Mesenchymal stem cell (in vitro differentiated cells and primary cell): ENCODE measurements at regions not wholly inside any gene's neighbourhood (a gene's known extent, or its start where the extent isn't known, plus 50 kb on each side); places are given as distances from the start of the nearest gene placed in this dataset.

Experiments used
- DNase-seq: peaks from one replicate; pipeline ENCODE4 v3.0.0-alpha.2; 2013
- H2AFZ ChIP-seq: one replicate; pipeline ENCODE4 v1.6.1; 2013; ENCODE audit warnings: low read depth, mild to moderate bottlenecking, control low read depth, inconsistent platforms, low read length, moderate library complexity
- H2AK5ac ChIP-seq: 2 replicates; pipeline ENCODE4 v1.6.1; 2013; ENCODE audit warnings: low read length, moderate library complexity, mild to moderate bottlenecking, inconsistent platforms; ENCODE audit not compliant: severe bottlenecking
- H2BK120ac ChIP-seq: one replicate; pipeline ENCODE4 v1.6.1; 2013; ENCODE audit warnings: low read depth, mild to moderate bottlenecking, inconsistent platforms, low read length, moderate library complexity
- H2BK12ac ChIP-seq, 2 experiments: one replicate each; pipeline ENCODE4 v1.6.1; 2013; ENCODE audit warnings: inconsistent platforms in 2 of 2, low read length in 2 of 2, mild to moderate bottlenecking in 2 of 2, moderate library complexity in 2 of 2, control low read depth in 1 of 2
- H2BK15ac ChIP-seq: one replicate; pipeline ENCODE4 v1.6.1; 2013; ENCODE audit warnings: mild to moderate bottlenecking, low read depth, inconsistent platforms; ENCODE audit not compliant: poor library complexity, severe bottlenecking
- H2BK5ac ChIP-seq: 2 replicates; pipeline ENCODE4 v1.6.1; 2013; ENCODE audit warnings: low read depth, mild to moderate bottlenecking, low read length, control low read depth, inconsistent platforms; ENCODE audit not compliant: poor library complexity, severe bottlenecking
- H3K14ac ChIP-seq, 2 experiments: one replicate each; pipeline ENCODE4 v1.6.1; 2013; ENCODE audit warnings: inconsistent platforms in 2 of 2, low read length in 2 of 2, control low read depth in 1 of 2, mild to moderate bottlenecking in 1 of 2, moderate library complexity in 1 of 2
- H3K18ac ChIP-seq, 2 experiments: one replicate each; pipeline ENCODE4 v1.6.1; 2013; ENCODE audit warnings: inconsistent platforms in 2 of 2, low read length in 2 of 2, control low read depth in 1 of 2, low read depth in 1 of 2, mild to moderate bottlenecking in 1 of 2
- H3K23ac ChIP-seq, 2 experiments: one replicate each; pipeline ENCODE4 v1.6.1; 2013; ENCODE audit warnings: inconsistent platforms in 2 of 2, low read length in 2 of 2, mild to moderate bottlenecking in 2 of 2, moderate library complexity in 2 of 2, control low read depth in 1 of 2
- H3K27ac ChIP-seq: 2 replicates; pipeline ENCODE4 v1.5.1; 2013; ENCODE audit warnings: mild to moderate bottlenecking, moderate library complexity, low read length, control low read depth, inconsistent platforms; ENCODE audit not compliant: poor library complexity, severe bottlenecking
- H3K27me3 ChIP-seq, 2 experiments: 2 replicates each; pipeline versions ENCODE4 v1.6.1 to v1.7.0; 2013; ENCODE audit warnings: low read length in 2 of 2, mild to moderate bottlenecking in 2 of 2, moderate library complexity in 2 of 2, control low read depth in 1 of 2, inconsistent platforms in 1 of 2; ENCODE audit not compliant: control insufficient read depth in 1 of 2, insufficient read depth in 1 of 2
- H3K36me3 ChIP-seq, 2 experiments: 2 replicates each; pipeline versions ENCODE4 v1.6.1 to v1.7.0; 2013; ENCODE audit warnings: low read length in 2 of 2, control low read depth in 1 of 2, inconsistent platforms in 1 of 2, low read depth in 1 of 2, mild to moderate bottlenecking in 1 of 2; ENCODE audit not compliant: insufficient read depth in 2 of 2, control insufficient read depth in 1 of 2
- H3K4ac ChIP-seq, 2 experiments: one replicate each; pipeline ENCODE4 v1.6.1; 2013; ENCODE audit warnings: inconsistent platforms in 2 of 2, low read length in 2 of 2, mild to moderate bottlenecking in 2 of 2, moderate library complexity in 2 of 2, control low read depth in 1 of 2, low read depth in 1 of 2
- H3K4me1 ChIP-seq: 2 replicates; pipeline ENCODE4 v1.6.1; 2013; ENCODE audit warnings: low read depth, low read length, control low read depth; ENCODE audit not compliant: control insufficient read depth, insufficient read depth
- H3K4me2 ChIP-seq: 2 replicates; pipeline ENCODE4 v1.6.1; 2013; ENCODE audit warnings: low read length, mild to moderate bottlenecking, inconsistent platforms; ENCODE audit not compliant: poor library complexity, severe bottlenecking
- H3K4me3 ChIP-seq, 2 experiments: 2 replicates each; pipeline versions ENCODE4 v1.5.1 to v1.7.0; 2013; ENCODE audit warnings: low read length in 2 of 2, mild to moderate bottlenecking in 2 of 2, control low read depth in 1 of 2, low read depth in 1 of 2; ENCODE audit not compliant: insufficient read depth in 1 of 2
- H3K79me1 ChIP-seq: replicated peaks from 2 replicates; pipeline ENCODE4 v1.6.1; 2013; ENCODE audit warnings: mild to moderate bottlenecking, control low read depth, low read length, inconsistent platforms; ENCODE audit not compliant: poor library complexity, severe bottlenecking
- H3K9ac ChIP-seq: 2 replicates; pipeline ENCODE4 v1.7.0; 2013; ENCODE audit warnings: mild to moderate bottlenecking, low read length, moderate library complexity
- H3K9me3 ChIP-seq: 2 replicates; pipeline ENCODE4 v1.7.0; 2013; ENCODE audit warnings: mild to moderate bottlenecking, low read length; ENCODE audit not compliant: control insufficient read depth
- H4K8ac ChIP-seq: one replicate; pipeline ENCODE4 v1.6.1; 2013; ENCODE audit warnings: inconsistent platforms, mild to moderate bottlenecking, low read length, moderate library complexity
- H4K91ac ChIP-seq: one replicate; pipeline ENCODE4 v1.6.1; 2013; ENCODE audit warnings: mild to moderate bottlenecking, low read length, inconsistent platforms
- WGBS: methylation state at CpG from one replicate; pipeline ENCODE4 v1.1.7; 2013; ENCODE audit warnings: mixed read lengths; 5-methylcytosine and 5-hydroxymethylcytosine counted together

DNA sequence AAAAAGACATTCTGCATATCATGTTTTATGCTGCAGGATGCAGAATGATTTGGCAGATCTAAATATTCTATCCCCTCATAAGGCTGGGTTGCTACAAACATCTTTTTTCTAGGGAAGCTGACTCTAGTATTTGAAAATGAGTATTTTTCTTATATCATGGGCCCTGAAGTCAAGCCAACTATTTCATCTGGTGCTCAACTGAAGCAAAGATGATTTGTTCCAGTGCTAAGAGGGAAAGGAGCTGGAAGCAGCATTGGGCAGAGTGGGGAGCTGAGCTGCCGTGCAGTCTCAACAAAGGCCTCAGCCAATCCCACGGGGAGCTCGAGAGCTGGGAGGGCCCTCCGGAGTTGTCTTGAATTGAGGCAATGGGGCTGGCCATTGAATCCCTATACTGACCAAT is 155.3 kb upstream of the SLCO3A1 start:
- no peak for DNase-seq
- no peak overlapping the region for H3K4me2 ChIP-seq

DNA sequence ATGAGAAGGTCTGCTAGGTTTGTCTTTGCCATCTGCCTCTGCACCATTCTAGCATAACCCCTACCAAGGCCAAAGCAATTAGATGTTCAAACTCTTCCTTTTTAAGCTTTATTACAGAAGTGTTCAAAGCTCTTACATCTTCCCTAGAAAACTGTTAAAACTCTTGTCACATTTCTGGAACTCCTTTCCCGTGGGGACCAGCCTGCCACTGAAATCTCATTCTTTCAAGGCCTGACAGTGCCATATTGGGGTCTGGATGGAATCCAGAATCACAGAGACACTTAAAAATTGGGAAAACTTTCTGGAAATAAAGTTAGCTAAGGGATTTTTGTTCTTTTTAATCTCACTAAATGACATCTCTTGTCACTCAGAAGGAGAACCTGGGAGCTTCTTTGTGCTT is 153.8 kb upstream of the SLCO3A1 start:
- no peaks in the 10 kb centered on the region for H3K36me3 ChIP-seq
- 45% methylated on average over 1 of the region's 1 CpG for WGBS
- no peak overlapping the region for H2BK120ac ChIP-seq

More for the DNA sequence above, 155.3 kb upstream of the SLCO3A1 start:
- Histone ChIP-seq H3K4me1 (no peaks in the 10 kb centered on the region), H3K14ac (no peak overlapping the region), H3K18ac (no peak overlapping the region), H4K8ac (no peak overlapping the region), H3K4ac (no peak overlapping the region), H3K27ac (no peak overlapping the region), H3K36me3 (no peaks in the 10 kb centered on the region), H3K4me3 (no peak overlapping the region), H3K9ac (no peak overlapping the region), H2BK5ac (no peak overlapping the region), H3K23ac (no peak overlapping the region), H2AFZ (no peak overlapping the region), H3K9me3 (no peaks in the 10 kb centered on the region), H2BK12ac (no peak overlapping the region), H4K91ac (no peak overlapping the region), H3K27me3 (no peaks in the 10 kb centered on the region), H2AK5ac (no peak overlapping the region), H2BK15ac (no peak overlapping the region), H3K79me1 (no peaks in the 10 kb centered on the region), H2BK120ac (no peak overlapping the region)
- WGBS = 58% methylated on average over 3 of the region's 4 CpGs

DNA sequence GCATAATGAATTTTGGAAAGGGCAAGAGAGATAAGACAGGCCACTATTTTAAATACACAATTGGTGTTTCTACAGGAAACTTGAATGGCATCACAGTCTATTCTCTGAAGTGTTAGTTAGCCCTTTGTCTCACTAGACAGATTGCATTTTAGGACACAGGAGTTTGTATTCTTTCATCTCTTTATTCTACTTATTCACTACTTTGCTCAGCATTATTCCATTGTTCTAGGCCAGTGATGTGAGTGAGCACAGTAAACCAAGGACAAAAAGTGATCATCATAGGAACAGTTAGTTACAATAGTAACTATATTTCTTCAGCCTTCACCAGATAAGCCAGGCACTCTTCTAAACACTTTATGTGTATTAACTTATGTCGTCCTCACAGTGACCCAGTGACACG is 150.2 kb upstream of the SLCO3A1 start:
- Histone ChIP-seq H3K79me1 (no peaks in the 10 kb centered on the region), H3K23ac (no peak overlapping the region), H3K4me2 (no peak overlapping the region), H3K9ac (no peak overlapping the region), H4K91ac (no peak overlapping the region), H3K18ac (no peak overlapping the region), H2AFZ (no peak overlapping the region), H3K27me3 (no peaks in the 10 kb centered on the region), H3K4ac (no peak overlapping the region), H3K36me3 (no peaks in the 10 kb centered on the region), H3K4me3 (no peak overlapping the region), H2BK15ac (no peak overlapping the region), H2BK5ac (no peak overlapping the region), H2BK12ac (no peak overlapping the region), H4K8ac (no peak overlapping the region), H3K14ac (no peak overlapping the region), H3K27ac (no peak overlapping the region), H2AK5ac (no peak overlapping the region), H3K4me1 (no peaks in the 10 kb centered on the region), H3K9me3 (no peaks in the 10 kb centered on the region), H2BK120ac (no peak overlapping the region)
- DNase-seq = no peak
- WGBS = 55% methylated on average over 2 of the region's 2 CpGs

More for the DNA sequence above, 153.8 kb upstream of the SLCO3A1 start:
- H2BK12ac ChIP-seq = no peak overlapping the region
- H3K14ac ChIP-seq = no peak overlapping the region
- H3K9ac ChIP-seq = no peak overlapping the region
- no peak overlapping the region for H3K23ac ChIP-seq
- no peak overlapping the region for H3K4me2 ChIP-seq
- H2AFZ ChIP-seq = no peak overlapping the region
- H3K4me3 ChIP-seq = no peak overlapping the region
- H3K27ac ChIP-seq = no peak overlapping the region
- no peak overlapping the region for H2AK5ac ChIP-seq
- H2BK15ac ChIP-seq = no peak overlapping the region
- no peak overlapping the region for H4K8ac ChIP-seq
- no peak overlapping the region for H2BK5ac ChIP-seq
- no peaks in the 10 kb centered on the region for H3K9me3 ChIP-seq
- H3K4ac ChIP-seq = no peak overlapping the region
- H3K4me1 ChIP-seq = no peaks in the 10 kb centered on the region
- no peak overlapping the region for H4K91ac ChIP-seq
- no peaks in the 10 kb centered on the region for H3K27me3 ChIP-seq
- H3K79me1 ChIP-seq = no peaks in the 10 kb centered on the region
- DNase-seq = no peak
- H3K18ac ChIP-seq = no peak overlapping the region

DNA sequence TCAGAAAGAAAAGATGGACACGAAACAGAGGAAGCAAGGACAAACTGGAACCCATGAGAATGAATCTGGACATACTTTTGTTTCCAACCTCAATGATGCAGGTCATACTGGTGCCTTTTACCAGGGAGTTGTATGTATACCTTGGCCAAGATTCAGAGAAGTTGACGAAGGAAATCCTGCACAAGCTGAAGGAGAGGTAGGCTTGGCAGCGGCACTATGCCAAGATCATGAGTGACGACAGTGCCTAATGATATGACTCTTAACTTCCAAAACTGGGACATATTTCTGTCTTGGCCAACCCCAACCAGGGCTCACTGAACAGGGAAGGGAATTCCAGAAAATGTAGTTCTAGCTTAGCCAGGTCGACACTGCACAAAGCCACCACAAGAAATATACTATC is 149.2 kb upstream of the SLCO3A1 start:
- WGBS = 69% methylated on average over 5 of the region's 5 CpGs
- Histone ChIP-seq H2BK15ac (no peak overlapping the region), H2BK12ac (no peak overlapping the region), H4K8ac (no peak overlapping the region), H2AK5ac (no peak overlapping the region), H3K9me3 (no peaks in the 10 kb centered on the region), H3K36me3 (no peaks in the 10 kb centered on the region), H3K4me2 (no peak overlapping the region), H3K27me3 (no peaks in the 10 kb centered on the region), H4K91ac (no peak overlapping the region), H3K4me3 (no peak overlapping the region), H3K18ac (no peak overlapping the region), H3K4me1 (no peaks in the 10 kb centered on the region), H3K14ac (no peak overlapping the region), H2BK5ac (no peak overlapping the region), H3K79me1 (no peaks in the 10 kb centered on the region), H3K27ac (no peak overlapping the region), H3K4ac (no peak overlapping the region), H3K23ac (no peak overlapping the region), H2BK120ac (no peak overlapping the region), H2AFZ (no peak overlapping the region), H3K9ac (no peak overlapping the region)
- DNase-seq = no peak
